ENCODE measurements at regions not wholly inside any gene's neighbourhood (a gene's known extent, or its start where the extent isn't known, plus 50 kb on each side); places are given as distances from the start of the nearest gene placed in this dataset.

- TF ChIP-seq BHLHE40 (IDR thresholded peaks at IDR 0.05; ENCODE audit: borderline replicate concordance) (no peak), FOXM1 (IDR thresholded peaks at IDR 0.05; ENCODE audit: borderline replicate concordance) (no peak), LEF1 (IDR thresholded peaks at IDR 0.05; ENCODE audit: borderline replicate concordance) (no peak), SP1 (IDR thresholded peaks at IDR 0.05) (no peak), ELF4 (IDR thresholded peaks at IDR 0.05) (no peak), PKNOX1 (IDR thresholded peaks at IDR 0.05) (no peak), ZNF384 (IDR thresholded peaks at IDR 0.05) (no peak)
Observed at GRCh38 chr5:10122076-10122726, 127.5 kb downstream of the ATPSCKMT start.
